D721Med (cell line): ENCODE measurements at regions not wholly inside any gene's neighbourhood (a gene's known extent, or its start where the extent isn't known, plus 50 kb on each side); places are given as distances from the start of the nearest gene placed in this dataset.

ENCODE experiments used
- DNase-seq: peaks from one replicate; pipeline ENCODE4 v3.0.0; 2011; ENCODE audit warnings: low spot score; ENCODE audit not compliant: insufficient read length
- FAIRE-seq: peaks from 2 replicates; lab custom pipeline; 2011; peaks lifted over from hg19 to GRCh38; lab: Jason Lieb, UNC
- CTCF ChIP-seq: IDR thresholded peaks from 2 replicates; pipeline ENCODE4 v1.5.1; 2012; ENCODE audit warnings: mild to moderate bottlenecking, control low read depth; ENCODE audit not compliant: insufficient read depth; ENCODE audit errors: missing control alignments

- TF ChIP-seq CTCF = no peak
- no peak for FAIRE-seq
- DNase-seq = no peak
Measured at GRCh38 chr11:13881226-13881905, 81.2 kb upstream of the SPON1 start.

GRCh38 chr11:13883042-13883441 is 79.5 kb upstream of the SPON1 start:
- DNase-seq (no peak), FAIRE-seq (no peak)
- no peak for TF ChIP-seq CTCF

GRCh38 chr11:13883589-13883988 is 78.9 kb upstream of the SPON1 start:
- FAIRE-seq (no peak), DNase-seq (no peak)
- TF ChIP-seq CTCF = no peak

- no peak for TF ChIP-seq CTCF
- FAIRE-seq (no peak), DNase-seq (no peak)
Measured at GRCh38 chr11:13884158-13884799, 78.2 kb upstream of the SPON1 start.

GRCh38 chr11:13885083-13885482 is 77.4 kb upstream of the SPON1 start:
- DNase-seq (no peak), FAIRE-seq (no peak)

GRCh38 chr11:13889552-13890249 is 72.8 kb upstream of the SPON1 start:
- FAIRE-seq (no peak), DNase-seq (no peak)

More at GRCh38 chr11:13885083-13885482, 77.4 kb upstream of the SPON1 start:
- TF ChIP-seq CTCF = no peak

More at GRCh38 chr11:13889552-13890249, 72.8 kb upstream of the SPON1 start:
- TF ChIP-seq CTCF = no peak
